UCSD-AML1 (cell line): ENCODE measurements at regions not wholly inside any gene's neighbourhood (a gene's known extent, or its start where the extent isn't known, plus 50 kb on each side); places are given as distances from the start of the nearest gene placed in this dataset.

ENCODE experiments used
- DNase-seq: peaks from one replicate; lab custom pipeline; 2025; ENCODE audit not compliant: unreplicated experiment; lab: John Stamatoyannopoulos, UW

DNA sequence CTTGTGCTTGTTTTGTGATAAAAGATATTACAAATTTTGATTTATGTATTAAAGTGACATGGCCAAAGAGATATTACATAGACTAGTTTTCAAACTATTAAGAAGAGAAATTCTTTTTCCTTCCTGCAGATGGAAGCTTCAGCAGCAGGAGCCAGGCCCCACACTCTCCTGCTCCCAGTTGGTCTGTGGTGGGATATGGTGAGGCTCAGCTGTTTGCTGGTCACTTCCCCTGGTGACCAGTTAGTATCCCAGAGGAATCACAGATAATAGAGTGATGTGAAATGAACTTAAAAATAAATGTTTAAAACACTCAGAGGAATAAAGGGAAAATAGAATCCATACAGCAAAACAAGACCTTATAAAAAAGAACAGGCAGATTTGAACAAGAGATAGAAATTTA, 154.7 kb downstream of the KTN1 start:
- no peak for DNase-seq

DNA sequence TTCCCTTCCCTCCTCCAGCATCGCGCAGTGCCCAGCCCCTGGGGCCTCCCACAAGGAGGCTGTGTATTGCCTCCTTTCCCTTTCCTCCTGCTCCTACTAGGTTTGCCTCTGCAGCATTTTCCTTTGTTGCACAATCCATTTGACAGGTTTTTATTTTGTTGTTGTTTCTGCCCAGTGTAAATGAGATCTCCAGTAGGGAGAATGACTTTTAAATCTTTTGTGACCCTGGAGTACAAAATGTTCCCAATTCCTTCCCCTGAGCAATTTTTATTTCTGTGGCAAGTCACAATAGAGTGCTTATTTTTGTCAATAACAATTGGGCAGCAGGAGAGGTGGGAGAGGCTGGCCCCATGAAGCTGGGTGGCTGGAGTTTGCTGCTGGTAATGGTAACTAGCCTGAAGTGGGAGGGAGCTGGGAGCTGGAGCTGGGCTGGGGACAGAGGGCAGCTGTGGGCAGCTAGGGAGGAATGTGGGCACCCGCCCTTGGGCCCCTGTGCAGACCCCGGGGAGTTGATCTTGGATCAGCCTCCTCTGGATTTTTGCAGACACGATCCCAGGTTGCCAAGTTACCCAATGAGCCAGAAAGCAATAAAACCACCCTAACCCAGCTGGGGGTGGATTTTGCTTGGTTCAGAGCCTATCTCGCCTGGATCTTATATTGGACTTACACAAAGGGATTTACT, 160.1 kb downstream of the KTN1 start:
- DNase-seq = no peak

DNA sequence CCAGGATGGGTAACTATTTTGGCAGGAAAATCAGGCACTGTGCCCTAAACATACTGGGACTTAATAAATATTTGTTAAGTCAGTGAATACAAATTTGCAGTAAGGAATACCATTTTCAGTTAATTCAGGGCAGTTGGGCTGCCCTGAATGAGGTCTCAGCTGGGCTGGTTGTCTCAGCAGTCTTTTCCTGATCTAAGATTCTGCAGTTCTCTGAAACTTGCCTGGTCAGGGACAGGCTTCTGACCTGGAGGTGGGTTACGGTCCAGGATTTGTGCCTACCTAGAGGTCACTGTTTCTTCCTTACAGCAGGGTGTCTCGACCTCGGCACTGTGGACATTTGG, 160.6 kb downstream of the KTN1 start:
- DNase-seq = no peak

DNA sequence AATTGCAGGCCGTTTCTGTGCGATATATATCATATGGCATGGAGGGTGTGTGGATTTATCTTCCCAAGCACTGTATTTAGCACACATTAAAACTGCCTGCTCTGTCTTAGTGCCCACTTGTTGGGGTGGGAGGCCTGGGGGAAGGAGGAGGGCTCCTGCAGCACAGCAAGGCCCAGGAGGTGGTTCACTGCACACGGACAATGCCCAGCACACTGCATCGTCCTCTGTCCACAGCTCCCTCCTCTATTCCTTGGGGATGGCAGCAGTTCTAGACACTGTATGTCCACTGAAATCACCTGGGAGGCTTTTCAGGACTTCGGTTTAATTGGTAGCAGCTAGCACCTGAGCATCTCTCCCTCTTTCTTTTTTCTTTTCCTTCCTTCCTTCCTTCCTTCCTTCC, 161.2 kb downstream of the KTN1 start:
- DNase-seq = no peak

DNA sequence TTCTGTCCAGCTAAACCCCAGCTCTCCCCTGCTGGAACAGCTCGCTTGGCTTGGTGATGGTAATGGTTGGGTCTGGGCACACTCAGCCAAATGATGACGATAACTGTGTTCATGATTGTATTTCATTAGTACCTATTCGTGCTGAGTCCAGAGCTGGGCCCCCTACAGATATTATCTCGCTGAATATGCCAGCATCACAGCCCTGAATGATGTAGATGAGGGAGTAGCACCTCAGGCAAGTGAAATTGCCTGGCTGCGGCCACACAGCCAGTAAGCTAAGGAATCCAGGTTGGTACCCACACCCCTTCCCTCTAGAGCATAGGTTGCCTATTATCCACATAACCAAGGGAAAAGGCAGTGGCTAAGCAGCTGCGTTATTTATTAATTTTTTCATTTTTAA, 163.5 kb downstream of the KTN1 start:
- DNase-seq = no peak

DNA sequence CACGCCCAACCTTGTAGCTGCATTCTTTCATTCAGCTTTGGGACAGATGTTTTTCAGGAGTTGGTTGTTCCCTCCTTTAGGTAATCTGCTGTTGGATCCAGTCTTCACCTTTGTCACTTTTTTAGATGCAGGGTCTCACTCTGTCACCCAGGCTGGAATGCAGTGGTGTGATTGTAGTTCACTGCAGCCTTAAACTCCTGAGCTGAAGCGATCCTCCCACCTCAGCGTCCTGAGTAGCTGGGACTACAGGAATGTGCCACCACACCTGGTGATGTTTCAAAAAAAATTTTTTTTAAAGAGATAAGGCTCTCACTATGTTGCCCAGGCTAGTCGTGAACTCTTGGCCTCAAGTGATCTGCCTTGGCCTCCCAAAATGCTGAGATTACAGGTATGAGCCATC, 164.3 kb downstream of the KTN1 start:
- DNase-seq = no peak

DNA sequence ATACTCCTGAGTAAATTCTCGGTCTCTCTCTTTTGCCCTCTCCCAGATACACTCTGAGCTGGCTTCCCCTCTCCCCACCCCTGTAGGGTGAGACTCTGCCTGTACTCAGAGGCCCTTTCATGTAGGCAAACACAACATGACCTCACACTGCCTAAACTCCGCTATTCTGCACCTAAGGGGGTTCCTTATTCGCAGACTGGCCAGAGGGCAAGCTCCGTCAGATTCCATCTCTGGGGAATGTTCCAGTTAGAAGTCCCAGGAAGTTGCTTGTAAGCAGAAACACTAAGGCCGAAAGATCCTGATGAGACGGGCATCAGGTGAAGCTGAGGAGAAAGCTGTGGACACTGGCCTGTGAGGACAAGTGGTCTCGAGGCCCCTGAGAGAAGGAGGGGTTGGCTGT, 165.9 kb downstream of the KTN1 start:
- no peak for DNase-seq

DNA sequence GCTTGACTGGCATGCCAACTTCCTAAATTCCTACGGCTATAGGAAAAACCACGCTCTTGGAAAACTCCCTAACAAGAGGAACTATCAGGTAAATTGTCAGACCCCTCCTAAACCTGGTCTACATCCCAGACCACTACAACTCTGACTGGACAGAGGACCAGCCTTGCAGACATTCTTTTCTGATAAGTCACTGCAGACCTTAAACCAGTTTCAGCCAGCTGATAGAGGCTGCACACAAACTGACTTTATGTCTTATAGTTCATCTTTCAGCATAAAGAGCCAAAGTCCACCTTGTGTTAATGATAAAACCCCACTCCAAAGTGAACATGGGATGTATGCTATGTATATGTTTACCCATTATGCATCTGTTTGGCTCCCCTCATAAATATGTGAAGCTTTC, 166.6 kb downstream of the KTN1 start:
- DNase-seq = no peak

DNA sequence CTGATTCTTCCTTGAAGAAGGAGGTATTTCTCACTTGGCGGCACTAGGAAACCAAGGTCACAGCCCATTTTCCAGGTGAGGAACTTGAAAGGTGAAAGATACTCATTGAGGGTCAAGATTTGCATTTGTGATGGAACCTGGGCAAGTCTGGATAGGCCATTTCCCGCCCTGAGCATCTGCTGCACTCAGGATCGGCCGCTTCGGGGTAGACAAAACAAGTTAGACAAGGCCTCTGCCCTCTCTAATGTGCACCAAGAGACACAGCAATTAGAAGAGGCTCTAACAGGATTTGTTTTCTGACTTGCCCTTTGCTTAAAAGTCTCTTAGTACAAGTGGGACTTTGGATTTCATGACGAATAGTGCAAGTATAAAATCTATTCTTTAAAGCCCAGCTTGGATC, 167.2 kb downstream of the KTN1 start:
- DNase-seq = no peak

DNA sequence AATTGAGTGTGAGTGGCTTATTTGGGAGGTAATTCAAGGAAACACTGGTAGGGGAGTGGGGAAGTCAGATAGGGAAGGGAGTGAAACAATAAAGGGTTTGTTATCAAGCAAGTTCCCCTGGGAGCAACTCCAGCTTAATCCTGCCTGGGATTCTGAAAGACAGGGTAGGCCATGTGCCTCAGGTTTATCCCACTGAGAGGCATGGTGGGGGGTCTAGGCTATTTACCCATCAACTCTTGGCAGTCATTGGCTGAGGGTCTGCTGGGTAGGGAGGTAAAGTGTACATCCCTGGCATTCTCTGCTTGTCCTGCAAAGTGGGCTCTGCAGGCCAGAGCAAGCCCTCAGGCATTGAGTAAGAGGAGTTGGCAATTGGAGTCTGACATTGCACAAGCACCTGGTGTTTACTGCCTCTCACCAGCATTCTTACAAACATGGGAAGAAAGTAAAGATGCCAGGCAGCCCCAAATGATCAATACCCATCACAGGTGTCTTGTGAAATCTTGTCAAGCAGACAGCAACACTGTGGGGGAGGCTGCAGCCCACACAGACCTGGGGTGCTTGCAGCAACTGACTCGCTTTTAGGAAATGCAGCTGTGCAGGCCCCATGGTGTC, 169.3 kb downstream of the KTN1 start:
- DNase-seq = peak; percentile 19

DNA sequence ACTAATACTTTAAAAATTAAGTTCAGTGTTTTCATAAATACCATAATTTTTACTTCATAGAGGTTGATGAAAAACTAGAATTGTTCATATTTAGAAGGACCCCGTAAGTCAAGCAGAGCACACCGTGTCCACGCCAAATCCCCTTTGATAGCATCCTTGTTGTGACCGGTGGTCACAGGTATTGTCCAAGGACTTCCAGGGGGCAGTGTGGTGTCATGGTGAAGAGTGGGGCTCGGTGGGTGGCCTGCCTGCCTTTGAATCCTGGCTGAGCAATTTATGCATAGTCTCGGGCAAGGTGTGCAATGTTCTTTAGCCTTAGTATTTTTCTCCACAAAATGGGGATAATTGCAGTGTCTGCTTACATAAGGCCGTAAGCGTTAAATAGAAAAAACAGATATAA, 169.9 kb downstream of the KTN1 start:
- no peak for DNase-seq

DNA sequence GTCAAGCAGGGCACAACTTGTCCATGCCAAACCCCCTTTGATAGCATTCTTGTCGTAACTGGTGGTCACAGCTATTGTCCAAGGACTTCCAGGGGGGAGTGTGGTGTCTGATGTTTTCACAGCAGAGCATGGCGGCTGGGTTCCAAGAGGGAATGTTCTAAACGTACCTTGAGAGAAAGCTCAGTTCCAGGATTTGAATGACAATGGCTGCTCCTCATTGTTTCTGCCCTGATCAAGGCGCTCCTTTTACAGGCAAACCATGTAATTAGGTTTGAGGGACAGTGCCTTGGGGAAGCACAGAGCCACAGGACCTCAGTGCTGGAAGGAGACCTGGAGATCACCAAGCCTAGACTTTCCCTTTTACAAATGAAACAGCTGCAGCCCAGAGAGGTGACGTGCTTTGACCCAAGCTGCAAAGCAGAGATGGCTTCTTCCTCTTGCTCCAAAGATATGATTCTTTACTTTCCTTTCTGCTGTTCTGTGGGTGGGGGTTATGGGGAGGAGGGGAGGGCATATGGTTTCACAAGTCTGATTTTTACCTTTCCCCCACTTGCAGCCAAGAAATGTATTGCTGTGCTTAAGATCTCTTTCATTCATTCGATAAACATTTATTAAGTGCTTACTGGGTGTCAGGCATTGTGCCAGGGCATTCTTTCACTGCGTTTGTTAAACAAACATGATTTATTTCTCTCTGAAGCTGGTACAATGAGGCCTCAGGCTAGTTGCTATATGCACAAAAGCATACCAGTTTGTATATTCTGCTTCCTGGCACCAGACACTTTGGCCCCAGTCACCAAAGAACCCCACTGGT, 172.8 kb downstream of the KTN1 start:
- DNase-seq = no peak

DNA sequence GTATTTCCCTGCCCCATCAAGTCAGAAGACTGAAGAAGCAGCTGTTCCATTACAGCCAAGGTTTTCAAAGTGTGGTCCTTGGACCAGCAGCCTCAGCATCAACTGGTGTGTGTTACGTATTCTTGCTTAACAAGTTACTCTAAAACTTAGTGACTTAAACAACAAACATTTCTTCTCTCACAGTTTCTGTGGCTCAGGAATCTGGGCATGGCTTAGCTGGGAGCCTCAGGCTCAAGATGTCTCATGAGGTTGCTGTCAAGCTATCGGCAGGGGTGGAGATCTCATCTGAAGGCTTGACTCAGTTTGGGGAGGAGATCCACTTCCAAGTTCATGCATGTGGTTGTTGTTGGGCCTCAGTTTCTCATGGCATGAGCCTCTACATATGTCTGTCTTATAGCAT, 174.5 kb downstream of the KTN1 start:
- no peak for DNase-seq

DNA sequence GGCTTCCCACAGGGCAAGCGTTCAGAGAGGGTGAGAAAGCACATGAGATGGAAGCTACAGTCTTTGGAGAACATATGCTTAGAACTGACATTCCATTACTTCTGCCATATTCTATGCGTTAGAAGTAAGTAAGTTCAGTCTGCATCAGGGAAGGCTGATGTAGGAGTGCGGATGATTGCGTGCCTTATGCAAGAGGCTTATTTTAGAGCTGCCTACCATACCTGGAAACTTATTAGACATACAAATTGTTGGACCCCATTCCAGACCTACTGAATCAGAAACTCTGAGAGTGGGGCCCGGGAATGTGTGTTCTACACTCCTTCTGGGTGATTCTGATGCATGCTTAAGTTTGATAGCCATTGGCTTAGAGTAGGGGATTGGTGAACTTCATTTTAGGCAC, 174.9 kb downstream of the KTN1 start:
- DNase-seq = no peak

DNA sequence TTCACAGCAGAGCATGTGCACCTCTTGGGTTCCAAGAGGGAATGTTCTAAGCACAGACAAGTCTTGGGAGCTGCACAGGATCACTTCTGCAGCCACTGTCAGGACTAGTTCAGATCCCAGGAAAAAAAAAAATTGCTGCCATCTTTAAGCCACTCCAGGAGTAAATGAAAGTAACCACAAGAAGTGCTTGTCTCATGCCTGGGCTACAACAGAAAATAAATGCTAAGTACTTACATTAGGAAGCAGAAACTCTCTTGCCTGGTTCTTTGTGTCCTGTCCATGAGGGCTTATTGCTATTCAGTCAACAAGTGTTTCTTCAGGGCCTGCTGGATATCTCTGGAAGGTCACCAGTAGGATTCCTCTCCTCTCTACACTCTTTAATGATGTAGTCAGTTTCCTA, 176.1 kb downstream of the KTN1 start:
- DNase-seq = no peak

DNA sequence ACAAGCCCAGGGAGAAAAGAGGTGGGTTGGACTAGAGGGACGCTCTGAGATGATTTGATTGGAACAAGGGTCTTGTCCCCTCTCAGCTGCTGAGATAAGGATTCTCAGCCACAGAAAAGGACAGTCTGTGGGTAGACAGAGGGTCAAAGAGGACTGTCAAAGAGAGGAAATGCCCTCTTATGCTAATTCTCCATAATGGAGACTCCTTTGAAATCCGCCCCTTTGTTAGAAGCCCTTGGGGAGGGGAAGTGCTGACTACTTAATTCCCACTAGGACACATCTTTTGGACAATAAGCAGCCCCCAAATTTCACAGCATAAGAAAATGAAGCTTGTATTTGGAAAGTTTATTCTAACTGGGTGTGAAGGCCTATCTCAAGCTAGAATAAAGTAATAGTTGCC, 176.6 kb downstream of the KTN1 start:
- DNase-seq = no peak

DNA sequence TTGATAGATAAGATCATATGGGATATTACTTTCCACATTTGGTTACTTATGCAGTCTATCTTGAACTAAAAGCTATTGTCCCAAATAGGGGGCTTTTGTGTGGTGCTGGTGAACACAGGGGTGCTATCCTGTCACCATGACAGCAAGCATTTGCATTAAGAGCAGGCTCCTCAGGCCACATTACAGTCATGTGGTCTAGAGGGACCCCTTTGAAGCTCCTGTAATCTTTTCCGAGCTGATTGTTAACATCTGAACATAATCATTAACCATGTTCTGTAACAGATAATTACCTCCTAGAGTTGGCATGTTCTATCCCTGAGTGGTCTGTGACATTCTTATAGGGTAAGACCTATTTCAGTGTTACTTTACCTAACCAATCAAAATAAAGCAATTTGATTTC, 178.8 kb downstream of the KTN1 start:
- DNase-seq = no peak

DNA sequence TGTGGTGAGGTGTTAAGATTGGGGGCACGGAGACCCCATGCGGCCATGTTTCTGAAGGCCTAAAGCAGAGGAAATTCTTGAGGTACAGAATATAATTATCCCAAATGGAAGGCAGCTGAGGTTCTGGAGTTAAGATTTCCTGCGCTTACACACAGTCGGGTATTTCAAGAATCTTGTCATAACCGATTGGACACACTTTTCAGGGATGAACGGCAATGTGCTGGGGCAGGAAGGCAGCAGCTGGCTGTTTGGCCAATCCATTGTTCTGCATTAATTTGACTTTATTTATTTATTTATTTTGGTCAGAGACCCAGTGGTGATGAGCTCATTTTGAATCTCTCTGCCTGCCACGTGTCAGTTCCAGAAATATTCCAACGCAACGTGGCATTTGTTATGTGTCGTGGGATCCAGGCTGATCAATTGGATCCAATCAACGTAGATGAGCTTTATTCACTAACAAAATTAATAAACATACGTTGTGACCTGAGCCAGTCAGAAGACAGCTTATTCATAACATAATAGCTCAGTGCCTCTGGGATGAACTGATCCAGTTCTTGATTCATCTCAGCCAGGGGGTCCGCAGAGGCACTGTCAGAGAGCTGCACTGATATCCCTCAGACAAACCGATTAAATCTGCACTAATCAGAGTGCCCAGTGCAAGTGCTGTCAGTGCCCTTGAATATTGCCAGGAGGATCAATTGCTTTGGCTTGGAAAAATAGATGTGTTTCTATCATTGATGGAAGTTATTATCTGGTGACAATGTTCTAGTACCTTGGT, 181.0 kb downstream of the KTN1 start:
- DNase-seq = no peak

DNA sequence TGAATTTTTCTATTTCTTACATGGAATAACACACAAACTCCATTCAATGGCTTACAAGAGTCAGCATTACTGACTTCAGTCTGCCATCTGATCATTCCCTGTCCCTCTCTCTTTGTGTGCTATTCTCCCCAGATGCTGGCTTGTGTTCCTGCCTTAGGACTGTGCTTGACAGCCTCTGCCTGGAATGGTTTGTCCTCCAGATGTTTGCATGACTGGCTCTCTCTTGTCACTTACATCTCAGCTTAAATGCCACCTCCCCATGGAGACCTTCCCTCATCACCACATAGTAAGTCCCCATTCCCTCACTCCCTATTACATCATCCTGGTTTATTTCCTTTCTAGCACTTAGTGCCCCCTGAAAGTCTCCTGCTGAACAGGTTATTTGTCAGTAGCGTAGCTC, 181.6 kb downstream of the KTN1 start:
- DNase-seq = no peak

DNA sequence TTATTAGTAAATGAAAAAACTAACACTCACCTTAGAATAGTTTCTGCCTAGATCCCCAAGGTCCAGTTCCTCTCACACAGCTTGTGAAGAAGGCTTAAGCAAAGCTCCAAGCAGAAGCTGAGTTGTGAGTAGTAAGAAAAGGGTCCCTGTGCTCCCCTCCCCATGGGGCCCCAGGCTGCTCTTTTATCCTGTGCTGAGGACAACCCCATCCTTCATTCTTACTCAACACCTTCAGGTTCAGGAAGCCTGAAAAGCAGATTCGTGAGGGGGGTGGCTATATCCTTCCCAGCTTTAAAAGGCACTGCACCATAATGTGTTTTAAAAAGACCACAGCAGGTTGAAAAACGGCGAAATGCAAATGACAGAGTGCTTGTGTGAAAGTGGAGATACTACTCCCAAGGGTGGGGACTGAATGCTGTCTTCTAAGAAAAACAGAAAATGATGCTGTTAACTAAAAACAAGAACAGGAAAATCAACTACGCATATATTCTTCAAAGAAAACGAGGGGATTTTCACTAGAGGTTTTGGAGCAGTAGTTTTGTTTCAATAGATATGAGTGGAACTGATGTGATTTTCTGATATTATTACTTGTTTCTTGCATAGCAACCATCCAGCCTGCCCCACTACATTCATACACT, 182.7 kb downstream of the KTN1 start:
- DNase-seq = no peak

DNA sequence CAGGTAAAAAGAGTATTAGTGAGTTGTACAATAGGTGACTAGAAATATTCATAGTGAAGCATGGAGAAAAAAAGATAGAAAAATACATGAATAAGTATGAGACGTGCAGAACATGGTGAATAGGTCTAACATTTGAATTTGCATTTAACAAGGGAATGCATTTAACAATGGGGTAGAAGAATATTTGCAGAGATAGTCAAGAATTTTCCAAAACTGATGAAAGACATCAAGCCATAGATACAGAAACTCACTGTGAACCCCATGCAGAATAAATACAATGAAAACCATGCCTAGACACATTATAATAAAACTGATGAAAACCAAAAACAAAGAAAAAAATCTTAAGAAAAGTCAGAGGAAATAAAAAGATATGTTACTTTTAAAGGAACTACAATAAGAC, 184.8 kb downstream of the KTN1 start:
- no peak for DNase-seq
